Endodermal cell (in vitro differentiated cells): ENCODE measurements at regions not wholly inside any gene's neighbourhood (a gene's known extent, or its start where the extent isn't known, plus 50 kb on each side); places are given as distances from the start of the nearest gene placed in this dataset.

Source experiments
- DNase-seq: peaks from one replicate; pipeline ENCODE4 v3.0.0-alpha.2; 2017
- H3K27ac ChIP-seq: 2 replicates; pipeline ENCODE4 v1.5.1; 2013; ENCODE audit warnings: mild to moderate bottlenecking, low read depth, low read length, moderate library complexity
- H3K27me3 ChIP-seq: 2 replicates; pipeline ENCODE4 v1.6.1; 2013; ENCODE audit warnings: mild to moderate bottlenecking, low read length, moderate library complexity; ENCODE audit not compliant: insufficient read depth, control insufficient read depth, poor library complexity, severe bottlenecking
- H3K36me3 ChIP-seq: 2 replicates; pipeline ENCODE4 v1.7.0; 2013; ENCODE audit warnings: mild to moderate bottlenecking, low read length, moderate library complexity; ENCODE audit not compliant: control insufficient read depth, insufficient read depth
- H3K4me1 ChIP-seq: one replicate; pipeline ENCODE4 v1.7.0; 2013; ENCODE audit warnings: low read length; ENCODE audit not compliant: control insufficient read depth, insufficient read depth
- H3K4me3 ChIP-seq: 2 replicates; pipeline ENCODE4 v1.5.1; 2013; ENCODE audit warnings: mild to moderate bottlenecking, low read length, moderate library complexity
- H3K9ac ChIP-seq: 2 replicates; pipeline ENCODE4 v1.6.1; 2013; ENCODE audit warnings: mild to moderate bottlenecking, low read length, moderate library complexity; ENCODE audit not compliant: poor library complexity, severe bottlenecking; ENCODE audit errors: extremely low read depth
- H3K9me3 ChIP-seq: 2 replicates; pipeline ENCODE4 v1.6.1; 2013; ENCODE audit warnings: mild to moderate bottlenecking, low read length, moderate library complexity; ENCODE audit not compliant: control insufficient read depth
- H3K27ac Mint-ChIP-seq: 2 replicates; pipeline ENCODE4 v1.8.0; 2020; ENCODE audit warnings: mixed read lengths
- H3K27me3 Mint-ChIP-seq: 2 replicates; pipeline ENCODE4 v1.8.0; 2021; ENCODE audit warnings: mild to moderate bottlenecking, mixed read lengths; ENCODE audit not compliant: insufficient read depth
- H3K36me3 Mint-ChIP-seq: 2 replicates; pipeline ENCODE4 v1.8.0; 2020; ENCODE audit warnings: low read depth, mixed read lengths
- H3K4me1 Mint-ChIP-seq: 2 replicates; pipeline ENCODE4 v1.8.0; 2020; ENCODE audit warnings: mixed read lengths
- H3K4me3 Mint-ChIP-seq: 2 replicates; pipeline ENCODE4 v1.8.0; 2020; ENCODE audit warnings: mild to moderate bottlenecking, moderate library complexity, mixed read lengths
- H3K9me3 Mint-ChIP-seq: 2 replicates; pipeline ENCODE4 v1.8.0; 2020; ENCODE audit warnings: mild to moderate bottlenecking, mixed read lengths
- CTCF ChIP-seq: fragments of 200-600 bp; sonication (generic); conservative IDR thresholded peaks from 2 replicates; pipeline ENCODE4 v1.5.0; 2021; ENCODE audit warnings: antibody characterized with exemption, mild to moderate bottlenecking
- WGBS, 2 experiments: methylation state at CpG; one replicate each; pipeline versions ENCODE4 v1.1.5 to v1.1.7; 2013; ENCODE audit warnings: missing lambda C conversion rate in 2 of 2, mixed read lengths in 1 of 2; ENCODE audit not compliant: insufficient coverage in 1 of 2, insufficient read length in 1 of 2; 5-methylcytosine and 5-hydroxymethylcytosine counted together

GRCh38 chr18:24669502-24669901, 209.1 kb downstream of the HRH4 start:
- no peak overlapping the region for H3K27ac ChIP-seq
- no peak overlapping the region for H3K4me3 ChIP-seq
- TF ChIP-seq CTCF: no peak
- Mint-ChIP-seq H3K9me3 (no peaks in the 10 kb centered on the region), H3K27me3 (peaks cover 5% of the 10 kb centered on the region), H3K27ac (no peak overlapping the region), H3K36me3 (no peaks in the 10 kb centered on the region), H3K4me3 (no peak overlapping the region), H3K4me1 (no peaks in the 10 kb centered on the region)
- no peaks in the 10 kb centered on the region for H3K4me1 ChIP-seq
- no peak for DNase-seq
- H3K27me3 ChIP-seq: no peaks in the 10 kb centered on the region
- no peaks in the 10 kb centered on the region for H3K9me3 ChIP-seq
- 73% methylated on average over 2 of the region's 3 CpGs; no CpG with 5 or more reads in 1 of the 2 experiments for WGBS, 2 experiments
- H3K36me3 ChIP-seq: no peaks in the 10 kb centered on the region
- no peak overlapping the region for H3K9ac ChIP-seq

GRCh38 chr18:24672165-24672941, 211.9 kb downstream of the HRH4 start:
- H3K27me3 ChIP-seq: no peaks in the 10 kb centered on the region
- H3K4me1 Mint-ChIP-seq: no peaks in the 10 kb centered on the region
- no peak overlapping the region for H3K4me3 ChIP-seq
- H3K36me3 ChIP-seq: no peaks in the 10 kb centered on the region
- H3K36me3 Mint-ChIP-seq: no peaks in the 10 kb centered on the region
- H3K9ac ChIP-seq: no peak overlapping the region
- H3K27me3 Mint-ChIP-seq: peaks cover 3% of the 10 kb centered on the region
- no peaks in the 10 kb centered on the region for H3K9me3 ChIP-seq
- TF ChIP-seq CTCF: peak; percentile 21
- H3K27ac ChIP-seq: no peak overlapping the region
- no peaks in the 10 kb centered on the region for H3K9me3 Mint-ChIP-seq
- 77 to 81% methylated on average over 2 to 6 of the region's 9 CpGs for WGBS, 2 experiments
- H3K4me1 ChIP-seq: no peaks in the 10 kb centered on the region
- DNase-seq: no peak
- H3K4me3 Mint-ChIP-seq: no peak overlapping the region
- no peak overlapping the region for H3K27ac Mint-ChIP-seq

- Histone ChIP-seq H3K9ac (no peak overlapping the region), H3K36me3 (no peaks in the 10 kb centered on the region), H3K9me3 (no peaks in the 10 kb centered on the region), H3K27ac (no peak overlapping the region), H3K4me1 (no peaks in the 10 kb centered on the region), H3K4me3 (no peak overlapping the region), H3K27me3 (no peaks in the 10 kb centered on the region)
- Mint-ChIP-seq H3K36me3 (no peaks in the 10 kb centered on the region), H3K4me3 (no peak overlapping the region), H3K27me3 (no peaks in the 10 kb centered on the region), H3K4me1 (no peaks in the 10 kb centered on the region), H3K9me3 (no peaks in the 10 kb centered on the region), H3K27ac (no peak overlapping the region)
- no peak for TF ChIP-seq CTCF
- WGBS, 2 experiments: 90 to 94% methylated on average over 4 of the region's 4 CpGs
- DNase-seq: no peak
Observed at GRCh38 chr18:24674200-24674599, 213.8 kb downstream of the HRH4 start.
